GM12891 (cell line): ENCODE measurements at regions not wholly inside any gene's neighbourhood (a gene's known extent, or its start where the extent isn't known, plus 50 kb on each side); places are given as distances from the start of the nearest gene placed in this dataset.

Source experiments
- PAX5 ChIP-seq: IDR thresholded peaks from 2 replicates; pipeline ENCODE4 v1.6.1; 2011; ENCODE audit warnings: low read length, moderate library complexity, mild to moderate bottlenecking; ENCODE audit not compliant: insufficient read depth, severe bottlenecking
- POLR2A ChIP-seq: IDR thresholded peaks from 2 replicates; pipeline ENCODE4 v1.6.1; 2011; ENCODE audit warnings: low read depth, low read length, control low read depth
- POLR2AphosphoS5 ChIP-seq: IDR thresholded peaks from 2 replicates; pipeline ENCODE4 v1.6.1; 2011; ENCODE audit warnings: low read depth, low read length, control low read depth
- POU2F2 ChIP-seq: IDR thresholded peaks from 2 replicates; pipeline ENCODE4 v1.6.1; 2011; ENCODE audit warnings: low read depth, mild to moderate bottlenecking, control low read depth, low read length, moderate library complexity
- SPI1 ChIP-seq: IDR thresholded peaks from 2 replicates; pipeline ENCODE4 v1.6.1; 2011; ENCODE audit warnings: low read depth, low read length, control low read depth
- TAF1 ChIP-seq: IDR thresholded peaks from 2 replicates; pipeline ENCODE4 v1.6.1; 2011; ENCODE audit warnings: low read depth, low read length, control low read depth

DNA sequence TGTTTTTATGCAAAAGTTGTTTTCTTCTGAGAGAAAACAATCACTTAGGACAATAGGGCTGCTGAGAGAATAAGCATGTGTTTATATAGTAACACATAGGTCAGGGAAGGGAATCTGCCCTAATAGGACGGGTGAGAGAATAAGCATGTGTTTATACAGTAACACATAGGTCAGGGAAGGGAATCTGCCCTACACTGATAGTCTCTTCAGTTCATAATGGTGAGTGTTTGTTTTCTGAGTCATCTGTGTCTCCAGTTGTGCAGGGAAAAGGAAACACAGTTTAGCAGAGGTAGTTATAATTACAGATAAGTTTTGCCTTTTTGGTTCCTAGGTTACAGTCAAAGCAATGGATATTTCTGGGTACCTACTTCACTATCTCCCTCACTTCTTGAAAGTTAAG lies 252.3 kb upstream of the CA10 start:
- TF ChIP-seq TAF1: no peak
- no peak for TF ChIP-seq POLR2AphosphoS5
- no peak for TF ChIP-seq POLR2A
- no peak for TF ChIP-seq POU2F2
- TF ChIP-seq SPI1: no peak
- TF ChIP-seq PAX5: no peak
